ENCODE measurements at regions not wholly inside any gene's neighbourhood (a gene's known extent, or its start where the extent isn't known, plus 50 kb on each side); places are given as distances from the start of the nearest gene placed in this dataset.

- H3K27me3 ChIP-seq (ENCODE audit: low read depth, low read length): no peaks in the 10 kb centered on the region
- no peak overlapping the region for H3K27ac ChIP-seq (ENCODE audit: low read length)
- H2AFZ ChIP-seq (ENCODE audit: low read depth, low read length): no peak overlapping the region
- H3K4me2 ChIP-seq (ENCODE audit: low read length): no peak overlapping the region
- H3K9ac ChIP-seq (ENCODE audit: low read length): no peak overlapping the region
- TF ChIP-seq CTCF (IDR thresholded peaks at IDR 0.05; ENCODE audit: low read depth, low read length) (no peak), EZH2phosphoT487 (IDR thresholded peaks at IDR 0.05; ENCODE audit: low read depth) (no peak)
- no peak overlapping the region for H3K4me3 ChIP-seq (ENCODE audit: low read length)
- no peaks in the 10 kb centered on the region for H3K36me3 ChIP-seq (replicated peaks; ENCODE audit: low read depth, low read length)
- H3K4me1 ChIP-seq (ENCODE audit: low read length): no peaks in the 10 kb centered on the region
- no peaks in the 10 kb centered on the region for H3K9me3 ChIP-seq (ENCODE audit: insufficient read depth, low read length)
- H3K79me2 ChIP-seq (ENCODE audit: low read length): no peaks in the 10 kb centered on the region
- no peaks in the 10 kb centered on the region for H4K20me1 ChIP-seq (ENCODE audit: insufficient read depth, low read length)
Measured at GRCh38 chr16:6663668-6664067, 669.0 kb upstream of the RBFOX1 start.

- Histone ChIP-seq H4K20me1 (ENCODE audit: insufficient read depth, low read length) (no peaks in the 10 kb centered on the region), H3K36me3 (replicated peaks; ENCODE audit: low read depth, low read length) (no peaks in the 10 kb centered on the region), H3K79me2 (ENCODE audit: low read length) (no peaks in the 10 kb centered on the region), H3K9me3 (ENCODE audit: insufficient read depth, low read length) (no peaks in the 10 kb centered on the region), H3K4me1 (ENCODE audit: low read length) (no peaks in the 10 kb centered on the region), H3K4me3 (ENCODE audit: low read length) (no peak overlapping the region), H2AFZ (ENCODE audit: low read depth, low read length) (no peak overlapping the region), H3K9ac (ENCODE audit: low read length) (no peak overlapping the region), H3K27me3 (ENCODE audit: low read depth, low read length) (no peaks in the 10 kb centered on the region), H3K4me2 (ENCODE audit: low read length) (no peak overlapping the region), H3K27ac (ENCODE audit: low read length) (no peak overlapping the region)
- TF ChIP-seq CTCF (IDR thresholded peaks at IDR 0.05; ENCODE audit: low read depth, low read length): no peak
- TF ChIP-seq EZH2phosphoT487 (IDR thresholded peaks at IDR 0.05; ENCODE audit: low read depth): no peak
Measured at GRCh38 chr16:6656760-6657159, 675.9 kb upstream of the RBFOX1 start.

GRCh38 chr16:6646891-6647290 is 685.8 kb upstream of the RBFOX1 start:
- no peak for TF ChIP-seq CTCF (IDR thresholded peaks at IDR 0.05; ENCODE audit: low read depth, low read length)
- TF ChIP-seq EZH2phosphoT487 (IDR thresholded peaks at IDR 0.05; ENCODE audit: low read depth): no peak
- H3K36me3 ChIP-seq (replicated peaks; ENCODE audit: low read depth, low read length): no peaks in the 10 kb centered on the region
- no peaks in the 10 kb centered on the region for H4K20me1 ChIP-seq (ENCODE audit: insufficient read depth, low read length)
- H3K79me2 ChIP-seq (ENCODE audit: low read length): no peaks in the 10 kb centered on the region
- H3K27me3 ChIP-seq (ENCODE audit: low read depth, low read length): 0 out of 2 replicates have a peak, but pooled peaks cover 4% of the 10 kb centered on the region
- H3K4me2 ChIP-seq (ENCODE audit: low read length): no peak overlapping the region
- H3K9ac ChIP-seq (ENCODE audit: low read length): no peak overlapping the region
- H3K4me3 ChIP-seq (ENCODE audit: low read length): no peak overlapping the region
- H3K27ac ChIP-seq (ENCODE audit: low read length): no peak overlapping the region
- H3K9me3 ChIP-seq (ENCODE audit: insufficient read depth, low read length): no peaks in the 10 kb centered on the region
- H3K4me1 ChIP-seq (ENCODE audit: low read length): no peaks in the 10 kb centered on the region
- H2AFZ ChIP-seq (ENCODE audit: low read depth, low read length): no peak overlapping the region

- Histone ChIP-seq H3K79me2 (ENCODE audit: low read length) (no peaks in the 10 kb centered on the region), H3K4me2 (ENCODE audit: low read length) (no peak overlapping the region)
- no peak for TF ChIP-seq CTCF (IDR thresholded peaks at IDR 0.05; ENCODE audit: low read depth, low read length)
Measured at GRCh38 chr16:6645768-6646568, 686.7 kb upstream of the RBFOX1 start.

More at GRCh38 chr16:6645768-6646568, 686.7 kb upstream of the RBFOX1 start:
- Histone ChIP-seq H2AFZ (ENCODE audit: low read depth, low read length) (no peak overlapping the region), H3K4me3 (ENCODE audit: low read length) (no peak overlapping the region), H3K9ac (ENCODE audit: low read length) (no peak overlapping the region), H3K27me3 (ENCODE audit: low read depth, low read length) (0 out of 2 replicates have a peak, but pooled peaks cover 4% of the 10 kb centered on the region), H4K20me1 (ENCODE audit: insufficient read depth, low read length) (no peaks in the 10 kb centered on the region), H3K27ac (ENCODE audit: low read length) (no peak overlapping the region), H3K36me3 (replicated peaks; ENCODE audit: low read depth, low read length) (no peaks in the 10 kb centered on the region), H3K4me1 (ENCODE audit: low read length) (no peaks in the 10 kb centered on the region), H3K9me3 (ENCODE audit: insufficient read depth, low read length) (no peaks in the 10 kb centered on the region)
